GM12865 (cell line): ENCODE measurements at regions not wholly inside any gene's neighbourhood (a gene's known extent, or its start where the extent isn't known, plus 50 kb on each side); places are given as distances from the start of the nearest gene placed in this dataset.
A peak's percentile ranks its signal among the peaks of the same experiment; 100 is the strongest.

ENCODE experiments used
- DNase-seq: peaks from one replicate; pipeline ENCODE4 v3.0.0; 2010; ENCODE audit warnings: low read depth
- H3K4me3 ChIP-seq: 2 replicates; pipeline ENCODE4 v1.5.1; 2011; ENCODE audit warnings: mild to moderate bottlenecking, low read depth, low read length, control low read depth
- TF ChIP-seq, protein P1 (sequence below): IDR thresholded peaks from 2 replicates; pipeline ENCODE4 v1.5.1; 2011; ENCODE audit warnings: low read length, control low read depth, low read depth, inconsistent platforms; ENCODE audit not compliant: insufficient read depth; ENCODE audit errors: missing control alignments

GRCh38 chr1:81708250-81708649, 92.5 kb upstream of the ADGRL2 start:
- TF ChIP-seq, protein P1, sequence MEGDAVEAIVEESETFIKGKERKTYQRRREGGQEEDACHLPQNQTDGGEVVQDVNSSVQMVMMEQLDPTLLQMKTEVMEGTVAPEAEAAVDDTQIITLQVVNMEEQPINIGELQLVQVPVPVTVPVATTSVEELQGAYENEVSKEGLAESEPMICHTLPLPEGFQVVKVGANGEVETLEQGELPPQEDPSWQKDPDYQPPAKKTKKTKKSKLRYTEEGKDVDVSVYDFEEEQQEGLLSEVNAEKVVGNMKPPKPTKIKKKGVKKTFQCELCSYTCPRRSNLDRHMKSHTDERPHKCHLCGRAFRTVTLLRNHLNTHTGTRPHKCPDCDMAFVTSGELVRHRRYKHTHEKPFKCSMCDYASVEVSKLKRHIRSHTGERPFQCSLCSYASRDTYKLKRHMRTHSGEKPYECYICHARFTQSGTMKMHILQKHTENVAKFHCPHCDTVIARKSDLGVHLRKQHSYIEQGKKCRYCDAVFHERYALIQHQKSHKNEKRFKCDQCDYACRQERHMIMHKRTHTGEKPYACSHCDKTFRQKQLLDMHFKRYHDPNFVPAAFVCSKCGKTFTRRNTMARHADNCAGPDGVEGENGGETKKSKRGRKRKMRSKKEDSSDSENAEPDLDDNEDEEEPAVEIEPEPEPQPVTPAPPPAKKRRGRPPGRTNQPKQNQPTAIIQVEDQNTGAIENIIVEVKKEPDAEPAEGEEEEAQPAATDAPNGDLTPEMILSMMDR: no peak
- no peak for DNase-seq
- no peak overlapping the region for H3K4me3 ChIP-seq

GRCh38 chr1:81706650-81707435, 93.9 kb upstream of the ADGRL2 start:
- H3K4me3 ChIP-seq: no peak overlapping the region
- DNase-seq: no peak
- TF ChIP-seq, protein P1: no peak

DNA sequence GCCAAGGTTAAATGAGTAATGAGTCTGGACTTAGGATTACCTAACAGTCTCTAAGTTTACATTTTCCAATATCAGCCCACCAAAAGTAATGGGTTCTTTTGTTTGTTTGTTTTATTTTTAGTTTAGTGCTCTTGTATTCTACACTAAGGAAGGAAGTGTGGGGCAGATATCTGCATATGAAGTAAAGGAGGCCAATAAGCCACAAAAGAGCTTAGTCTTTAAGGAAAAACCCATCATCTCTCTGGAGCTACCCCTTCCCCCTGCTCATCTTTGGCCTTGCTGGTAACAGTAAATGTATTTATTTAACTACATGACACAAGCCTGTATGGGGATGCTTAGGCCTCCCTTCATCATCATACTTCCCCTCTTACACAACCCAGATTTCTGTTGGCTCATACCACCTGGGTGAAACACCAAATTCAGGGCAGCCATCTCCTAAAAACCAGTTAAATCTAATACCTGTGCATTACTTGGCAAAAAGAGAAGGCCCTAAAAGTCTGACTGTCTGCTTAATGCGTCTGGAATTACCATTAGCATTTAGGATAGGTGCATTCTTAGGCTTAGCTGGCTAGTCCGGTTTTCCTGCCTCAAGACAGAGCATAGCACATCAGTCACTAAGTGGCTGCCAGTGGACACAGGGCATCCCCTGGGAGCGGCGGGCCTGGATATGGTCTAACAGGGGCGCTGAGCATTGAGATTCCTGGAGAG, 96.8 kb upstream of the ADGRL2 start:
- H3K4me3 ChIP-seq: no peak overlapping the region
- TF ChIP-seq, protein P1: no peak
- DNase-seq: no peak

- H3K4me3 ChIP-seq: no peak overlapping the region
- TF ChIP-seq, protein P1: no peak
- no peak for DNase-seq
Observed at GRCh38 chr1:81703391-81703755, 97.4 kb upstream of the ADGRL2 start.

GRCh38 chr1:81702903-81703302, 97.8 kb upstream of the ADGRL2 start:
- TF ChIP-seq, protein P1: no peak
- DNase-seq: peak; percentile 62
- no peak overlapping the region for H3K4me3 ChIP-seq

GRCh38 chr1:81702079-81702715, 98.5 kb upstream of the ADGRL2 start:
- H3K4me3 ChIP-seq: no peak overlapping the region
- peak; percentile 24 for DNase-seq
- TF ChIP-seq, protein P1: no peak
